CD4-positive, alpha-beta memory T cell (primary cell): ENCODE measurements at regions not wholly inside any gene's neighbourhood (a gene's known extent, or its start where the extent isn't known, plus 50 kb on each side); places are given as distances from the start of the nearest gene placed in this dataset.

ENCODE experiments used
- CTCF ChIA-PET: fragments of 350-600 bp; sonication (Branson Sonifier 250); formaldehyde crosslinking; loops from one replicate; lab custom pipeline; 2021; ENCODE audit warnings: inconsistent platforms; ENCODE audit not compliant: partially characterized antibody; lab: Charles Lee
- POLR2A ChIA-PET: fragments of 350-600 bp; sonication (Branson Sonifier 250); formaldehyde crosslinking; loops from one replicate; lab custom pipeline; 2021; ENCODE audit not compliant: partially characterized antibody; lab: Charles Lee
- DNase-seq, 5 donors: peaks; one replicate each; pipeline versions ENCODE4 v3.0.0 to v3.0.0-alpha.2; 2020 to 2022; ENCODE audit warnings: mixed read lengths in 1 of 5
- H3K27ac ChIP-seq: one replicate; pipeline ENCODE4 v1.7.0; 2013; ENCODE audit warnings: low read depth, low read length
- H3K27me3 ChIP-seq: 2 replicates; pipeline ENCODE4 v1.7.0; 2013; ENCODE audit warnings: mild to moderate bottlenecking, low read length, moderate library complexity; ENCODE audit not compliant: insufficient read depth
- H3K36me3 ChIP-seq: 2 replicates; pipeline ENCODE4 v1.7.0; 2013; ENCODE audit warnings: mild to moderate bottlenecking, low read length, moderate library complexity; ENCODE audit not compliant: insufficient read depth
- H3K4me1 ChIP-seq: 2 replicates; pipeline ENCODE4 v1.7.0; 2013; ENCODE audit warnings: mild to moderate bottlenecking, low read length, moderate library complexity; ENCODE audit not compliant: insufficient read depth
- H3K4me3 ChIP-seq, 2 donors: one replicate each; pipeline ENCODE4 v1.7.0; 2013; ENCODE audit warnings: low read length in 2 of 2, mild to moderate bottlenecking in 1 of 2
- H3K9me3 ChIP-seq, 2 donors: one replicate each; pipeline ENCODE4 v1.7.0; 2013; ENCODE audit warnings: low read length in 2 of 2, control low read depth in 1 of 2; ENCODE audit not compliant: control insufficient read depth in 1 of 2
- H3K27ac Mint-ChIP-seq, 7 donors: one replicate each; pipeline ENCODE4 v1.8.0; 2020 to 2021; ENCODE audit warnings: mixed read lengths in 7 of 7, mild to moderate bottlenecking in 6 of 7, inconsistent platforms in 3 of 7, moderate library complexity in 3 of 7
- H3K27me3 Mint-ChIP-seq, 2 donors: one replicate each; pipeline ENCODE4 v1.8.0; 2020 to 2021; ENCODE audit warnings: mixed read lengths in 2 of 2
- H3K36me3 Mint-ChIP-seq, 2 donors: one replicate each; pipeline ENCODE4 v1.8.0; 2020 to 2021; ENCODE audit warnings: mixed read lengths in 2 of 2, inconsistent platforms in 1 of 2, mild to moderate bottlenecking in 1 of 2
- H3K4me1 Mint-ChIP-seq, 4 donors: one replicate each; pipeline ENCODE4 v1.8.0; 2020 to 2021; ENCODE audit warnings: mixed read lengths in 4 of 4, mild to moderate bottlenecking in 1 of 4
- H3K4me3 Mint-ChIP-seq, 8 donors: one replicate each; pipeline ENCODE4 v1.8.0; 2020 to 2021; ENCODE audit warnings: mixed read lengths in 8 of 8, mild to moderate bottlenecking in 7 of 8, moderate library complexity in 6 of 8, inconsistent platforms in 3 of 8
- H3K9me3 Mint-ChIP-seq, 8 donors: one replicate each; pipeline ENCODE4 v1.8.0; 2020 to 2021; ENCODE audit warnings: mixed read lengths in 8 of 8, mild to moderate bottlenecking in 5 of 8, inconsistent platforms in 3 of 8, moderate library complexity in 1 of 8
- intact Hi-C: fragments of 100-400 bp; cut with micrococcal nuclease; formaldehyde crosslinking; loops from one replicate; pipeline ENCODE4 v1.15.1; 2023

GRCh38 chr3:117106396-117106795, 396.8 kb downstream of the TUSC7 start:
- H3K9me3 ChIP-seq, result no peaks in the 10 kb centered on the region
- CTCF ChIA-PET, result interaction anchor here (0.7 kb wide), 1 partner anchor 185 kb away, joined by 6 read pairs; no protein-coding TSS in a partner anchor
- H3K4me1 ChIP-seq, result no peaks in the 10 kb centered on the region
- no peaks in the 10 kb centered on the region for H3K27me3 ChIP-seq
- H3K4me3 ChIP-seq, result no peak overlapping the region
- H3K27ac ChIP-seq, result no peak overlapping the region
- Mint-ChIP-seq H3K4me3 (no peak overlapping the region), H3K27me3 (no peaks in the 10 kb centered on the region), H3K9me3 (peaks cover 0 to 14% (median 5%) of the 10 kb centered on the region in 8 donors), H3K27ac (no peak overlapping the region), H3K4me1 (no peaks in the 10 kb centered on the region), H3K36me3 (no peaks in the 10 kb centered on the region)
- H3K36me3 ChIP-seq, result no peaks in the 10 kb centered on the region
- POLR2A ChIA-PET, result no interaction called here
- intact Hi-C loops, result no loop called here
- no peak for DNase-seq

DNA sequence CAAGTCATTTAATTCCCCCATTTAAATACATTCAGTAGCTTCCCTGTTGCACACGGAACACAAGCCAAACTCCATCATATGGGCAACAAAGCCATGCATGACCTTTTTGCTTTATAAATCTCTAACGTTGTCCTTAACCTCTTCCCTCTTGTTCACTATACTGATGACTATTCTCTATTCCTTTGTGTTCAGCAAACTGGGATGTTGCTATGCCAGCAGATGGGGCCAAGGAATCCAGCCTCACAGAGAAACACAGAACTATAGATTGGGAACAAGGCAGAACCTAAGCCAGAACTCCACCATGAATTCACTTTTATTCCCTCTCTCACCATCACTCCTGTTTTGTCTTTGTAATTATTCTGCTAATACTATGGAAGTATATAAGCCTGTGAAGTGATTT, 398.4 kb downstream of the TUSC7 start:
- no peaks in the 10 kb centered on the region for H3K27me3 ChIP-seq
- Mint-ChIP-seq H3K9me3 (peaks cover 0 to 14% (median 5%) of the 10 kb centered on the region in 8 donors), H3K4me1 (no peaks in the 10 kb centered on the region), H3K4me3 (no peak overlapping the region), H3K27me3 (no peaks in the 10 kb centered on the region), H3K27ac (no peak overlapping the region), H3K36me3 (no peaks in the 10 kb centered on the region)
- no peak overlapping the region for H3K4me3 ChIP-seq
- ChIA-PET CTCF (no interaction called here), POLR2A (no interaction called here)
- intact Hi-C loops, result no loop called here
- no peak for DNase-seq
- no peaks in the 10 kb centered on the region for H3K4me1 ChIP-seq
- no peak overlapping the region for H3K27ac ChIP-seq
- H3K36me3 ChIP-seq, result no peaks in the 10 kb centered on the region
- H3K9me3 ChIP-seq, result no peaks in the 10 kb centered on the region

GRCh38 chr3:117109178-117109577, 399.6 kb downstream of the TUSC7 start:
- Histone ChIP-seq H3K4me3 (no peak overlapping the region), H3K27ac (no peak overlapping the region), H3K27me3 (no peaks in the 10 kb centered on the region), H3K36me3 (no peaks in the 10 kb centered on the region), H3K4me1 (no peaks in the 10 kb centered on the region), H3K9me3 (no peaks in the 10 kb centered on the region)
- POLR2A ChIA-PET, result no interaction called here
- Mint-ChIP-seq H3K4me3 (no peak overlapping the region), H3K9me3 (peaks cover 0 to 14% (median 4%) of the 10 kb centered on the region in 8 donors), H3K27ac (no peak overlapping the region), H3K36me3 (no peaks in the 10 kb centered on the region), H3K27me3 (no peaks in the 10 kb centered on the region), H3K4me1 (no peaks in the 10 kb centered on the region)
- CTCF ChIA-PET, result no interaction called here
- peak in 1 of 5 donors; percentile 9 for DNase-seq
- intact Hi-C loops, result no loop called here

- peaks cover 0 to 3% (median 0%) of the 10 kb centered on the region in 8 donors for H3K9me3 Mint-ChIP-seq
- Histone ChIP-seq H3K4me1 (no peaks in the 10 kb centered on the region), H3K27ac (no peak overlapping the region), H3K27me3 (no peaks in the 10 kb centered on the region), H3K9me3 (no peaks in the 10 kb centered on the region), H3K36me3 (no peaks in the 10 kb centered on the region), H3K4me3 (no peak overlapping the region)
- CTCF ChIA-PET, result no interaction called here
- no peaks in the 10 kb centered on the region for H3K27me3 Mint-ChIP-seq
- no peak overlapping the region for H3K27ac Mint-ChIP-seq
- H3K36me3 Mint-ChIP-seq, result no peaks in the 10 kb centered on the region
- no peaks in the 10 kb centered on the region for H3K4me1 Mint-ChIP-seq
- H3K4me3 Mint-ChIP-seq, result no peak overlapping the region
- POLR2A ChIA-PET, result no interaction called here
- intact Hi-C loops, result no loop called here
- DNase-seq, result no peak
These were observed 405.1 kb downstream of the TUSC7 start for GRCh38 chr3:117114517-117115265.

- H3K36me3 Mint-ChIP-seq, result no peaks in the 10 kb centered on the region
- no peaks in the 10 kb centered on the region for H3K27me3 Mint-ChIP-seq
- no peaks in the 10 kb centered on the region for H3K4me1 Mint-ChIP-seq
- no peak overlapping the region for H3K27ac ChIP-seq
- no peak overlapping the region for H3K4me3 Mint-ChIP-seq
- intact Hi-C loops, result no loop called here
- no peaks in the 10 kb centered on the region for H3K27me3 ChIP-seq
- ChIA-PET POLR2A (no interaction called here), CTCF (no interaction called here)
- no peak for DNase-seq
- H3K27ac Mint-ChIP-seq, result no peak overlapping the region
- peaks cover 0 to 3% (median 0%) of the 10 kb centered on the region in 8 donors for H3K9me3 Mint-ChIP-seq
- no peaks in the 10 kb centered on the region for H3K4me1 ChIP-seq
- H3K36me3 ChIP-seq, result no peaks in the 10 kb centered on the region
- no peaks in the 10 kb centered on the region for H3K9me3 ChIP-seq
- H3K4me3 ChIP-seq, result no peak overlapping the region
These were observed 407.8 kb downstream of the TUSC7 start for GRCh38 chr3:117117188-117117936.

DNA sequence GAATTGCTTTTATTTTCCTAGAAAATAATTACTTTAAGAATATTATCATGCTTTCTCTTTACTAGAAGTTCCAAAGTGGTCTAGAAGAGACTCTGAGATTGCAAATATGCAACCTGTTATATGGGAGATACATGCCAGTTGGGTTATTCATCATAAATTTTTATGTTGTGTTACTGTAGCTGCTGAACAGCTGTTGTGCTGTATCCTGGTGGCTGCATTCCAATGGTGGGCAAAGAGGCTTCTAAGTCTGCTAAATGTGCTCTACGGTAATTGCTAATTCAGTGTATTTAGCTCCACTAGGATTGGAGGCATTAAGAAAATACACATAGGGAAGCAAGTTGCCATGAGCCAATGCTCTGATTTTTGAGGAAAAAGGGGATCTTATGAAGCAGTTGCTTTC, 409.0 kb downstream of the TUSC7 start:
- Mint-ChIP-seq H3K4me1 (no peaks in the 10 kb centered on the region), H3K9me3 (peaks cover 0 to 3% (median 0%) of the 10 kb centered on the region in 8 donors), H3K4me3 (no peak overlapping the region), H3K27me3 (no peaks in the 10 kb centered on the region), H3K27ac (no peak overlapping the region), H3K36me3 (no peaks in the 10 kb centered on the region)
- intact Hi-C loops, result no loop called here
- no peaks in the 10 kb centered on the region for H3K9me3 ChIP-seq
- H3K4me3 ChIP-seq, result no peak overlapping the region
- no peaks in the 10 kb centered on the region for H3K4me1 ChIP-seq
- H3K27me3 ChIP-seq, result no peaks in the 10 kb centered on the region
- ChIA-PET POLR2A (no interaction called here), CTCF (no interaction called here)
- DNase-seq, result no peak
- no peak overlapping the region for H3K27ac ChIP-seq
- no peaks in the 10 kb centered on the region for H3K36me3 ChIP-seq

DNA sequence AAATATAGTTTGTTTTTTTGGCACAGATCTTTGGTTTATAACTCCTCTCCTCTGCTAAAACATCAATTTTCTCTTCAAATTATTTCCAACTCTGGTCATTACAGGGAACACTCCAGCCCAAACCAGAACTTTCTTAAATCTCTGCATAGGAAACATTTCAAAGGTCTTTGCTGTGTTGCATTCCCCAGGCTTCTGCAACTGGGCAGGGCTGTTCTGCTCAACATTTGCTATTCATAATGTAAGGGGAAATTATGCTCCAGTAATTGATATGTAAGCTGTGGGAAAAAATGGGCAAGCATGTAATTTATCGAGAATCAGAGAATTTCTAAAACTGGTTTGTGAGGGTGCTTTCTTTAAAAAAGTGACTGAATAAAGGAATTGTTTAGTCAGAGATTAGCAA, 410.4 kb downstream of the TUSC7 start:
- no peaks in the 10 kb centered on the region for H3K36me3 Mint-ChIP-seq
- CTCF ChIA-PET, result no interaction called here
- Histone ChIP-seq H3K27me3 (no peaks in the 10 kb centered on the region), H3K9me3 (no peaks in the 10 kb centered on the region), H3K4me3 (no peak overlapping the region), H3K27ac (no peak overlapping the region), H3K36me3 (no peaks in the 10 kb centered on the region), H3K4me1 (no peaks in the 10 kb centered on the region)
- H3K27ac Mint-ChIP-seq, result no peak overlapping the region
- peaks cover 0 to 3% (median 0%) of the 10 kb centered on the region in 8 donors for H3K9me3 Mint-ChIP-seq
- no peak for DNase-seq
- POLR2A ChIA-PET, result no interaction called here
- H3K4me3 Mint-ChIP-seq, result no peak overlapping the region
- no peaks in the 10 kb centered on the region for H3K27me3 Mint-ChIP-seq
- H3K4me1 Mint-ChIP-seq, result no peaks in the 10 kb centered on the region
- intact Hi-C loops, result no loop called here
